Heart right ventricle (tissue), 16 donors: ENCODE measurements at regions not wholly inside any gene's neighbourhood (a gene's known extent, or its start where the extent isn't known, plus 50 kb on each side); places are given as distances from the start of the nearest gene placed in this dataset.

Source experiments
- ATAC-seq, 8 donors: fragments of 200-7000 bp; cut with Tn5 transposase; one replicate each; pipeline ENCODE4 v1.9.1; 2020; ENCODE audit warnings: mild to moderate bottlenecking in 8 of 8, moderate library complexity in 8 of 8, moderate number of reproducible peaks in 1 of 8
- DNase-seq, 2 donors: peaks; one replicate each; pipeline ENCODE4 v3.0.0-alpha.2; 2020
- H3K27ac ChIP-seq, 10 donors: fragments of 200-600 bp; sonication (generic) in 2 of 10; one replicate each; pipeline versions ENCODE4 v1.5.0 to v1.8.0; 2020 to 2022; ENCODE audit warnings: mild to moderate bottlenecking in 3 of 10
- H3K27me3 ChIP-seq, 7 donors: fragments of 200-600 bp; one replicate each; pipeline ENCODE4 v1.8.0; 2021 to 2022; ENCODE audit warnings: mild to moderate bottlenecking in 2 of 7
- H3K36me3 ChIP-seq, 9 donors: fragments of 200-600 bp; sonication (generic) in 1 of 9; one replicate each; pipeline versions ENCODE4 v1.5.0 to v1.8.0; 2020 to 2022; ENCODE audit warnings: mild to moderate bottlenecking in 2 of 9
- H3K4me1 ChIP-seq, 9 donors: fragments of 200-600 bp; sonication (generic) in 1 of 9; one replicate each; pipeline versions ENCODE4 v1.5.0 to v1.8.0; 2020 to 2022; ENCODE audit warnings: mild to moderate bottlenecking in 4 of 9
- H3K4me3 ChIP-seq, 10 donors: fragments of 200-600 bp; sonication (generic) in 2 of 10; one replicate each; pipeline versions ENCODE4 v1.5.0 to v1.8.0; 2020 to 2022; ENCODE audit warnings: mild to moderate bottlenecking in 7 of 10, moderate library complexity in 2 of 10
- H3K9me3 ChIP-seq, 11 donors: fragments of 200-600 bp in 10 of 11; sonication (generic) in 2 of 11; one replicate each; pipeline versions ENCODE4 v1.5.0 to v1.8.0; 2013 to 2022; ENCODE audit warnings: mild to moderate bottlenecking in 2 of 11, control low read depth in 1 of 11, moderate library complexity in 1 of 11
- whole genome bisulfite sequencing, 2 donors: extraction: QIAGEN DNeasy Blood & Tissue Kit; methylation state at CpG; one replicate each; pipeline ENCODE4 v1.1.7; 2013; ENCODE audit warnings: inconsistent platforms in 1 of 2; 5-methylcytosine and 5-hydroxymethylcytosine counted together
- intact Hi-C, 10 donors: fragments of 100-400 bp; cut with DNase I; formaldehyde crosslinking; loops; one replicate each; pipeline versions ENCODE4 v1.11.1 to v1.14.2; 2022
- TF ChIP-seq, protein P1 (sequence below), 9 donors: fragments of 200-600 bp; sonication (generic) in 2 of 9; IDR thresholded peaks; one replicate each; pipeline versions ENCODE4 v1.5.0 to v1.8.0; 2021 to 2022; ENCODE audit warnings: antibody characterized with exemption in 9 of 9, mild to moderate bottlenecking in 5 of 9, moderate library complexity in 1 of 9
- donor health status: Arrhythmogenic right ventricular cardiomyopathy.
- donor health status: ischemic (EF 13 %, LVEDD 7.1; RV severe dilation, severe dysfunction).
- donor health status: healthy with polysubstance abuse.
- donor health status: DM: no; HTN: yes; CAD: no.
- donor health status: DM: no; HTN: no; CAD: no.
- donor health status: ischemic (EF 25% LVEDD 6.9; RV normal size, moderate dysfunction).
- donor health status: ischemic (EF 25% LVEDD 5.7; RV mildly dilated, moderate dysfunction).
- donor health status: healthy.
- donor health status: DM: yes; HTN: yes; CAD: no.
- donor health status: Ischemic cardiomyopathy.
- donor health status: ischemic (EF 35%, LVEDD 5.7; RV mildly dilated, moderate dysfunction).
- donor health status: nonischemic (EF 11% LVEDD 7.7; RV severe dilation, severe dysfunction).
- donor health status: DM: yes; HTN: yes; CAD: no.
- donor health status: PGD.
- donor health status: ischemic (EF 29% LVEDD 5.4; RV normal size, mild dysfunction).
- donor health status: nonischemic (EF 23%, LVEDD 6.1; RV moderate dilation, normal function).

- Histone ChIP-seq H3K9me3 (peaks cover 0 to 19% (median 0%) of the 10 kb centered on the region in 11 donors), H3K4me3 (no peak overlapping the region), H3K27ac (no peak overlapping the region), H3K36me3 (no peaks in the 10 kb centered on the region), H3K27me3 (no peaks in the 10 kb centered on the region), H3K4me1 (no peaks in the 10 kb centered on the region)
- ATAC-seq (no peak), DNase-seq (no peak)
- WGBS, 2 donors = 93 to 98% methylated on average over 5 of the region's 5 CpGs
- intact Hi-C loops = no loop called here
- TF ChIP-seq, protein P1, sequence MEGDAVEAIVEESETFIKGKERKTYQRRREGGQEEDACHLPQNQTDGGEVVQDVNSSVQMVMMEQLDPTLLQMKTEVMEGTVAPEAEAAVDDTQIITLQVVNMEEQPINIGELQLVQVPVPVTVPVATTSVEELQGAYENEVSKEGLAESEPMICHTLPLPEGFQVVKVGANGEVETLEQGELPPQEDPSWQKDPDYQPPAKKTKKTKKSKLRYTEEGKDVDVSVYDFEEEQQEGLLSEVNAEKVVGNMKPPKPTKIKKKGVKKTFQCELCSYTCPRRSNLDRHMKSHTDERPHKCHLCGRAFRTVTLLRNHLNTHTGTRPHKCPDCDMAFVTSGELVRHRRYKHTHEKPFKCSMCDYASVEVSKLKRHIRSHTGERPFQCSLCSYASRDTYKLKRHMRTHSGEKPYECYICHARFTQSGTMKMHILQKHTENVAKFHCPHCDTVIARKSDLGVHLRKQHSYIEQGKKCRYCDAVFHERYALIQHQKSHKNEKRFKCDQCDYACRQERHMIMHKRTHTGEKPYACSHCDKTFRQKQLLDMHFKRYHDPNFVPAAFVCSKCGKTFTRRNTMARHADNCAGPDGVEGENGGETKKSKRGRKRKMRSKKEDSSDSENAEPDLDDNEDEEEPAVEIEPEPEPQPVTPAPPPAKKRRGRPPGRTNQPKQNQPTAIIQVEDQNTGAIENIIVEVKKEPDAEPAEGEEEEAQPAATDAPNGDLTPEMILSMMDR (IDR thresholded peaks at IDR 0.05) = no peak
These were observed 1586.1 kb downstream of the NCAM2 start for GRCh38 chr21:22584308-22584707.

GRCh38 chr21:22585558-22585957 is 1587.3 kb downstream of the NCAM2 start:
- H3K36me3 ChIP-seq = no peaks in the 10 kb centered on the region
- H3K4me1 ChIP-seq = no peaks in the 10 kb centered on the region
- no peak for DNase-seq
- intact Hi-C loops = no loop called here
- no peak overlapping the region for H3K27ac ChIP-seq
- no peak for ATAC-seq
- no peak overlapping the region for H3K4me3 ChIP-seq
- peaks cover 0 to 12% (median 0%) of the 10 kb centered on the region in 11 donors for H3K9me3 ChIP-seq
- WGBS, 2 donors = 64 to 70% methylated on average over 4 of the region's 4 CpGs
- TF ChIP-seq, protein P1 (IDR thresholded peaks at IDR 0.05) = no peak
- H3K27me3 ChIP-seq = no peaks in the 10 kb centered on the region

GRCh38 chr21:22597660-22598255 is 1599.5 kb downstream of the NCAM2 start:
- ATAC-seq (no peak), DNase-seq (no peak)
- intact Hi-C loops = no loop called here
- Histone ChIP-seq H3K36me3 (no peaks in the 10 kb centered on the region), H3K4me1 (no peaks in the 10 kb centered on the region), H3K27me3 (no peaks in the 10 kb centered on the region), H3K4me3 (no peak overlapping the region), H3K9me3 (peaks cover 0 to 51% (median 0%) of the 10 kb centered on the region in 11 donors), H3K27ac (no peak overlapping the region)
- WGBS, 2 donors = 90 to 93% methylated on average over 30 to 31 of the region's 31 CpGs
- TF ChIP-seq, protein P1 (IDR thresholded peaks at IDR 0.05) = no peak

DNA sequence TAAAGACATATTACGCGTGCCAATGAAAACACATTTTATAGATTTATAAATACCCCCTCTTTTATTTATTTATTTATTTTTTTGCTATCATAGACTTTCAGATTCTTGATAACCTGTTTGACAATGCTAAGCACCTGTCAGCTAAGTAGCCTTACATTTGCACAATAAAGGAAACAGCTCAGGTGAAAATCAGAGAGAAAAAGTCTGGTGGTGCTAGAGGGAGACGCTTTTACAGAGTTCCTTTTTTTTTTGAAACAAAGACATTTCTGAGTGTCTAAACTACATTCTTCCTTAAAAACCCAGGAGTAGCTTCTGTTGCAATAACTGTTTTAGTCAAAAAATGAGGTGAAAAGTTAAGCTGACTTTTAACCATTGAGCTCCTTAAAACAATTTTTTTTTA is 1611.6 kb downstream of the NCAM2 start:
- intact Hi-C loops = no loop called here
- ATAC-seq (no peak), DNase-seq (no peak)
- TF ChIP-seq, protein P1 (IDR thresholded peaks at IDR 0.05) = no peak
- H3K36me3 ChIP-seq = no peaks in the 10 kb centered on the region
- no peak overlapping the region for H3K27ac ChIP-seq
- WGBS, 2 donors = 76 to 85% methylated on average over 3 of the region's 3 CpGs
- no peaks in the 10 kb centered on the region for H3K27me3 ChIP-seq
- no peaks in the 10 kb centered on the region for H3K4me1 ChIP-seq
- H3K9me3 ChIP-seq = no peaks in the 10 kb centered on the region
- no peak overlapping the region for H3K4me3 ChIP-seq
